ENCODE measurements at regions not wholly inside any gene's neighbourhood (a gene's known extent, or its start where the extent isn't known, plus 50 kb on each side); places are given as distances from the start of the nearest gene placed in this dataset.
"Not testable (repeated sequence)": the region's sequence is repeated elsewhere in the genome, so short reads cannot be mapped to it uniquely, and the experiment has no call there.

DNA sequence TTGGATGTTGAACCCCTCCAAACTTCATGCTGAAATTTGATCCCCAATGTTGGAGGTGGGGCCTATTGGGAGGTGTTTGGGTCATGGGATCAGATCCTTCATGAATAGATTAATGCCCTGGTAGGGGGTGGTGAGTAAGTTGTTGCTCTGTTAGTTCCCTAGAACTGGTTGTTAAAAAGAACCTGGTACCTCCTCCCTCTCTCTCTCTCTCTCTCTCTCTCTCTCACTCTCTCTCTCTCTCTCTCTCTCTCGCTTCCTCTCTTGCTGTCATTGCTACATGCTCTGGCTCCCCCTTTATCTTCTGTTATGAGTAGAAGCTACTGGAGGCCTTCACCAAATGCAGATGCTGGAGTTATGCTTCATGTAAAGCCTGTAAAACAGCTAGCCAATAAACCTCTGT lies 498.2 kb upstream of the NR5A2 start:
- TF ChIP-seq, protein P1, sequence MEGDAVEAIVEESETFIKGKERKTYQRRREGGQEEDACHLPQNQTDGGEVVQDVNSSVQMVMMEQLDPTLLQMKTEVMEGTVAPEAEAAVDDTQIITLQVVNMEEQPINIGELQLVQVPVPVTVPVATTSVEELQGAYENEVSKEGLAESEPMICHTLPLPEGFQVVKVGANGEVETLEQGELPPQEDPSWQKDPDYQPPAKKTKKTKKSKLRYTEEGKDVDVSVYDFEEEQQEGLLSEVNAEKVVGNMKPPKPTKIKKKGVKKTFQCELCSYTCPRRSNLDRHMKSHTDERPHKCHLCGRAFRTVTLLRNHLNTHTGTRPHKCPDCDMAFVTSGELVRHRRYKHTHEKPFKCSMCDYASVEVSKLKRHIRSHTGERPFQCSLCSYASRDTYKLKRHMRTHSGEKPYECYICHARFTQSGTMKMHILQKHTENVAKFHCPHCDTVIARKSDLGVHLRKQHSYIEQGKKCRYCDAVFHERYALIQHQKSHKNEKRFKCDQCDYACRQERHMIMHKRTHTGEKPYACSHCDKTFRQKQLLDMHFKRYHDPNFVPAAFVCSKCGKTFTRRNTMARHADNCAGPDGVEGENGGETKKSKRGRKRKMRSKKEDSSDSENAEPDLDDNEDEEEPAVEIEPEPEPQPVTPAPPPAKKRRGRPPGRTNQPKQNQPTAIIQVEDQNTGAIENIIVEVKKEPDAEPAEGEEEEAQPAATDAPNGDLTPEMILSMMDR (IDR thresholded peaks at IDR 0.05; ENCODE audit: control extremely low read depth, extremely low read depth) = no peak
- Histone ChIP-seq H3K9ac (ENCODE audit: insufficient read depth in 1 of 2, low read length in 2 of 2) (no peak overlapping the region), H3K4me1 (ENCODE audit: control insufficient read depth in 5 of 5, insufficient read depth in 5 of 5, low read length in 5 of 5) (no peaks in the 10 kb centered on the region), H3K9me3 (ENCODE audit: control insufficient read depth in 4 of 4, insufficient read depth in 3 of 4, low read length in 3 of 4) (peaks cover 0 to 3% (median 0%) of the 10 kb centered on the region in 4 donors), H3K4me3 (no peak overlapping the region), H3K36me3 (ENCODE audit: control insufficient read depth in 4 of 4, insufficient read depth in 4 of 4, low read length in 4 of 4) (no peaks in the 10 kb centered on the region), H3K27ac (ENCODE audit: low read depth in 1 of 2, low read length in 1 of 2) (no peak overlapping the region), H3K27me3 (ENCODE audit: control insufficient read depth in 3 of 3, insufficient read depth in 3 of 3, low read length in 2 of 3) (no peaks in the 10 kb centered on the region)
- ATAC-seq (ENCODE audit: insufficient read depth, low FRiP score) (no peak), DNase-seq (no peak)
- WGBS, 2 donors = 81% methylated on average over 1 of the region's 1 CpG; no CpG with 5 or more reads in 1 of the 2 donors

DNA sequence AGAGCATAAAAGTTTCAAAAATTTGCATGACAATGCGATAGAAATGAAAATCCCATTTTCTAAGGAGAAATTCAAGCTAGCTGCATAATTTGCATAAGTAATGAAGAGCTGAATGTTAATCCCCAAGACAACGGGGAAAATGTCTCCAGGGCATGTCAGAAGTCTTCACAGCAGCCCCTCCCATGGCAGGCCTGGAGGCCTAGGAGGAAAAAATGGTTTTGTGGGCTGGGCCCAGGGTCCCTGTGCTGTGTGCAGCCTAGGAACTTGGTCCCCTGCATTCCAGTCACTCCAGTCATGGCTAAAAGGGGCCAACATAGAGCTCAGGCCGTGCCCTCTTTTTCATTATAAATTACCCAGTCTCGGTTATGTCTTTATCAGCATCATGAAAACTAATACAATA lies 494.1 kb upstream of the NR5A2 start:
- H3K27ac ChIP-seq (ENCODE audit: low read depth in 1 of 2, low read length in 1 of 2); H3K36me3 ChIP-seq (ENCODE audit: control insufficient read depth in 4 of 4, insufficient read depth in 4 of 4, low read length in 4 of 4); H3K4me3 ChIP-seq; DNase-seq; H3K9ac ChIP-seq (ENCODE audit: insufficient read depth in 1 of 2, low read length in 2 of 2); H3K27me3 ChIP-seq (ENCODE audit: control insufficient read depth in 3 of 3, insufficient read depth in 3 of 3, low read length in 2 of 3); H3K4me1 ChIP-seq (ENCODE audit: control insufficient read depth in 5 of 5, insufficient read depth in 5 of 5, low read length in 5 of 5); ATAC-seq (ENCODE audit: insufficient read depth, low FRiP score): not testable (repeated sequence)
- WGBS, 2 donors = 81 to 87% methylated on average over 4 of the region's 4 CpGs
- peaks cover 0 to 15% (median 5%) of the 10 kb centered on the region in 4 donors for H3K9me3 ChIP-seq (ENCODE audit: control insufficient read depth in 4 of 4, insufficient read depth in 3 of 4, low read length in 3 of 4)

DNA sequence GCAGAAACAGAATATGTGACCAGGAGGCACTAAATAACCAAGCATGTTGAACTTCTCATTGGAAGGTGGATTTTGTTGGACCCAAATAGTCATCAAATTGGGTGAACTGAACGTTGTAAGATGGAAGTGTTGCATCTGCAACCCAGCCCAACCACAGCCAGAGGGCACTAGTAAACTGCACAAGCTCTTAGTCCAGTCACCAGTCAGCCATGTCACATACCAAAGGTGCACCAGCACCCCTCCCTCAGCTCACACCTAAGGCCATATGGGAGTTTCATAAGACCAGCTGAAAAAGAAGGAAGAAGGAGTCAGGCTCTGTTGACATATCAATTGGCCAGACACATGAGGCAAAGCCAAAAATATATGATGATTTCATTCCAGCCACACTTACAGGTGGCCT lies 481.7 kb upstream of the NR5A2 start:
- Histone ChIP-seq H3K36me3 (ENCODE audit: control insufficient read depth in 4 of 4, insufficient read depth in 4 of 4, low read length in 4 of 4) (no peaks in the 10 kb centered on the region), H3K27ac (ENCODE audit: low read depth in 1 of 2, low read length in 1 of 2) (no peak overlapping the region), H3K4me3 (no peak overlapping the region), H3K4me1 (ENCODE audit: control insufficient read depth in 5 of 5, insufficient read depth in 5 of 5, low read length in 5 of 5) (peaks cover 0 to 3% (median 0%) of the 10 kb centered on the region in 5 donors), H3K27me3 (ENCODE audit: control insufficient read depth in 3 of 3, insufficient read depth in 3 of 3, low read length in 2 of 3) (no peaks in the 10 kb centered on the region), H3K9ac (ENCODE audit: insufficient read depth in 1 of 2, low read length in 2 of 2) (no peak overlapping the region), H3K9me3 (ENCODE audit: control insufficient read depth in 4 of 4, insufficient read depth in 3 of 4, low read length in 3 of 4) (no peaks in the 10 kb centered on the region)
- TF ChIP-seq, protein P1 (IDR thresholded peaks at IDR 0.05; ENCODE audit: control extremely low read depth, extremely low read depth) = no peak
- ATAC-seq (ENCODE audit: insufficient read depth, low FRiP score) = no peak
- no peak for DNase-seq
- 62 to 72% methylated on average over 1 of the region's 1 CpG for WGBS, 2 donors

DNA sequence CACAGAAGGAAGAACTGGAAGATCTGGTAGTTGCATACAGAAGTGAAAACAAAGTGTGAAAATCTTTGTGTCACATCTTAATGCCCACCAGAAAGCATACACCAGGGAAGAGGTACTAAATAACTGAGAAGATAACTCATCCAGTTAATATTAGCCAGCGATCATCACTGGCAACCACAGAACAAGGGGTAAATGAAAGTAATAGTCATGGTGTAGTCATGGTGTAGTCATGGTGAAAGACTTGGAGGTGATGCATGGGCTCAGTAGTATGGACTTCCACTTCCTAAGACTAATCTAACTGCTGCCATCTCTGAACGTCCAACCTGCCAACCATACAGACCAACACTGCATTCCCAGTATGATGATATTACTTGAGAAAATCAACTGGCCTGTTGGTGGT lies 481.2 kb upstream of the NR5A2 start:
- DNase-seq = no peak
- H3K36me3 ChIP-seq (ENCODE audit: control insufficient read depth in 4 of 4, insufficient read depth in 4 of 4, low read length in 4 of 4) = no peaks in the 10 kb centered on the region

More for the DNA sequence above, 481.2 kb upstream of the NR5A2 start:
- Histone ChIP-seq H3K27me3 (ENCODE audit: control insufficient read depth in 3 of 3, insufficient read depth in 3 of 3, low read length in 2 of 3) (no peaks in the 10 kb centered on the region), H3K27ac (ENCODE audit: low read depth in 1 of 2, low read length in 1 of 2) (no peak overlapping the region), H3K4me1 (ENCODE audit: control insufficient read depth in 5 of 5, insufficient read depth in 5 of 5, low read length in 5 of 5) (peaks cover 0 to 3% (median 0%) of the 10 kb centered on the region in 5 donors), H3K9ac (ENCODE audit: insufficient read depth in 1 of 2, low read length in 2 of 2) (no peak overlapping the region), H3K4me3 (no peak overlapping the region), H3K9me3 (ENCODE audit: control insufficient read depth in 4 of 4, insufficient read depth in 3 of 4, low read length in 3 of 4) (no peaks in the 10 kb centered on the region)
- no peak for ATAC-seq (ENCODE audit: insufficient read depth, low FRiP score)
- WGBS, 2 donors = 89 to 90% methylated on average over 2 of the region's 2 CpGs
- TF ChIP-seq, protein P1 (IDR thresholded peaks at IDR 0.05; ENCODE audit: control extremely low read depth, extremely low read depth) = no peak

Data from lung (tissue), 11 donors.